Mesothelial cell of epicardium (in vitro differentiated cells): ENCODE measurements at regions not wholly inside any gene's neighbourhood (a gene's known extent, or its start where the extent isn't known, plus 50 kb on each side); places are given as distances from the start of the nearest gene placed in this dataset.
A peak's percentile ranks its signal among the peaks of the same experiment; 100 is the strongest.

Experiments used
- DNase-seq, 2 experiments: peaks; one replicate each; pipeline ENCODE4 v3.0.0; 2021; ENCODE audit warnings: low spot score in 2 of 2; ENCODE audit not compliant: unreplicated experiment in 2 of 2
- H3K27ac Mint-ChIP-seq: 2 replicates; pipeline ENCODE4 v1.8.0; 2021; ENCODE audit warnings: mixed read lengths
- H3K27me3 Mint-ChIP-seq: 2 replicates; pipeline ENCODE4 v1.8.0; 2021; ENCODE audit warnings: low read depth, mixed read lengths
- H3K36me3 Mint-ChIP-seq: 2 replicates; pipeline ENCODE4 v1.8.0; 2021; ENCODE audit warnings: mixed read lengths
- H3K4me1 Mint-ChIP-seq: 2 replicates; pipeline ENCODE4 v1.8.0; 2021; ENCODE audit warnings: mixed read lengths
- H3K4me3 Mint-ChIP-seq: 2 replicates; pipeline ENCODE4 v1.8.0; 2021; ENCODE audit warnings: mild to moderate bottlenecking, moderate library complexity, mixed read lengths
- H3K9me3 Mint-ChIP-seq: 2 replicates; pipeline ENCODE4 v1.8.0; 2021; ENCODE audit warnings: mixed read lengths
- CTCF ChIP-seq: fragments of 200-600 bp; sonication (generic); IDR thresholded peaks from one replicate; pipeline ENCODE4 v1.5.0; 2021; ENCODE audit warnings: antibody characterized with exemption; ENCODE audit not compliant: unreplicated experiment

GRCh38 chr11:38721586-38722315, 2123.7 kb upstream of the RAG2 start:
- TF ChIP-seq CTCF, result no peak
- no peak for DNase-seq
- H3K27me3 Mint-ChIP-seq, result no peaks in the 10 kb centered on the region
- H3K4me1 Mint-ChIP-seq, result peaks cover 14% of the 10 kb centered on the region
- H3K27ac Mint-ChIP-seq, result no peak overlapping the region
- no peaks in the 10 kb centered on the region for H3K36me3 Mint-ChIP-seq
- H3K4me3 Mint-ChIP-seq, result no peak overlapping the region
- H3K9me3 Mint-ChIP-seq, result peaks cover 11% of the 10 kb centered on the region

- no peak for DNase-seq
- no peak overlapping the region for H3K4me3 Mint-ChIP-seq
- TF ChIP-seq CTCF, result no peak
- no peaks in the 10 kb centered on the region for H3K36me3 Mint-ChIP-seq
- H3K4me1 Mint-ChIP-seq, result peaks cover 26% of the 10 kb centered on the region
- H3K27ac Mint-ChIP-seq, result peak overlapping the region; percentile 7
- no peaks in the 10 kb centered on the region for H3K27me3 Mint-ChIP-seq
- H3K9me3 Mint-ChIP-seq, result peaks cover 8% of the 10 kb centered on the region
Measured at GRCh38 chr11:38718659-38719058, 2120.6 kb upstream of the RAG2 start.

GRCh38 chr11:38718049-38718448, 2120.0 kb upstream of the RAG2 start:
- peaks cover 10% of the 10 kb centered on the region for H3K9me3 Mint-ChIP-seq
- no peak overlapping the region for H3K4me3 Mint-ChIP-seq

GRCh38 chr11:38711110-38711509, 2113.1 kb upstream of the RAG2 start:
- TF ChIP-seq CTCF, result no peak
- Mint-ChIP-seq H3K4me3 (no peak overlapping the region), H3K36me3 (no peaks in the 10 kb centered on the region), H3K27ac (no peak overlapping the region), H3K27me3 (no peaks in the 10 kb centered on the region), H3K4me1 (peaks cover 6% of the 10 kb centered on the region), H3K9me3 (peaks cover 3% of the 10 kb centered on the region)
- no peak for DNase-seq

More at GRCh38 chr11:38718049-38718448, 2120.0 kb upstream of the RAG2 start:
- TF ChIP-seq CTCF, result no peak
- Mint-ChIP-seq H3K27me3 (no peaks in the 10 kb centered on the region), H3K4me1 (peaks cover 26% of the 10 kb centered on the region), H3K36me3 (no peaks in the 10 kb centered on the region), H3K27ac (no peak overlapping the region)
- no peak for DNase-seq

- Mint-ChIP-seq H3K27ac (no peak overlapping the region), H3K4me1 (peaks cover 5% of the 10 kb centered on the region), H3K27me3 (no peaks in the 10 kb centered on the region), H3K9me3 (peaks cover 6% of the 10 kb centered on the region), H3K36me3 (no peaks in the 10 kb centered on the region), H3K4me3 (no peak overlapping the region)
- no peak for TF ChIP-seq CTCF
- DNase-seq, result no peak
Measured at GRCh38 chr11:38710262-38710661, 2112.2 kb upstream of the RAG2 start.
